Ovary (tissue), 3 donors: ENCODE measurements at regions not wholly inside any gene's neighbourhood (a gene's known extent, or its start where the extent isn't known, plus 50 kb on each side); places are given as distances from the start of the nearest gene placed in this dataset.

Source experiments
- POLR2A ChIP-seq: fragments of 450-650 bp; IDR thresholded peaks from one replicate; pipeline ENCODE4 v1.6.1; 2017; ENCODE audit warnings: antibody characterized with exemption, mild to moderate bottlenecking, moderate library complexity
- TF ChIP-seq, protein P1 (sequence below), 3 donors: fragments of 450-650 bp in 2 of 3; fragments of 200-600 bp in 1 of 3; IDR thresholded peaks; one replicate each; pipeline versions ENCODE4 v1.5.1 to v1.8.0; 2016 to 2022; ENCODE audit warnings: antibody characterized with exemption in 3 of 3, mild to moderate bottlenecking in 1 of 3
- donor health status: DM: no; HTN: no; CAD: no.

DNA sequence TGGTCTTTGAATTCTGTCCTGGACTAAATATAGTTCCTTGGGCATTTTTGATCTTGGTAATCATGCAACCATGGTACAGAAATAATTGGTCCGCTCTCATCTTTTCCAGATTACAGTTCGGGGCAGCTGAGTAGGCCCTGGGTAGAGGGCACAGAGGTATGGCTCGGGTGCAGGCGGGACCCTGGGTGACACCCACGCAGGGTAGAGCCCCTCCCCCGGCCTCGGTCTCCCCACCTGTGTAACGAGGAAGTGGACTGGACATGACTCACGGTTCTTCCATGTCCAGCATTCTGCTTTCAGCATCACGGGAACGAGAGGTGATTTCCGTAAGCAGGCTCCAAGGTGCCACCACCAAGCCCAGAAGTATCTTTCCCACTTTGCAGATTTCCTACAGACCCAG, 91.0 kb upstream of the DIO3 start:
- no peak for TF ChIP-seq POLR2A
- TF ChIP-seq, protein P1, sequence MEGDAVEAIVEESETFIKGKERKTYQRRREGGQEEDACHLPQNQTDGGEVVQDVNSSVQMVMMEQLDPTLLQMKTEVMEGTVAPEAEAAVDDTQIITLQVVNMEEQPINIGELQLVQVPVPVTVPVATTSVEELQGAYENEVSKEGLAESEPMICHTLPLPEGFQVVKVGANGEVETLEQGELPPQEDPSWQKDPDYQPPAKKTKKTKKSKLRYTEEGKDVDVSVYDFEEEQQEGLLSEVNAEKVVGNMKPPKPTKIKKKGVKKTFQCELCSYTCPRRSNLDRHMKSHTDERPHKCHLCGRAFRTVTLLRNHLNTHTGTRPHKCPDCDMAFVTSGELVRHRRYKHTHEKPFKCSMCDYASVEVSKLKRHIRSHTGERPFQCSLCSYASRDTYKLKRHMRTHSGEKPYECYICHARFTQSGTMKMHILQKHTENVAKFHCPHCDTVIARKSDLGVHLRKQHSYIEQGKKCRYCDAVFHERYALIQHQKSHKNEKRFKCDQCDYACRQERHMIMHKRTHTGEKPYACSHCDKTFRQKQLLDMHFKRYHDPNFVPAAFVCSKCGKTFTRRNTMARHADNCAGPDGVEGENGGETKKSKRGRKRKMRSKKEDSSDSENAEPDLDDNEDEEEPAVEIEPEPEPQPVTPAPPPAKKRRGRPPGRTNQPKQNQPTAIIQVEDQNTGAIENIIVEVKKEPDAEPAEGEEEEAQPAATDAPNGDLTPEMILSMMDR (IDR thresholded peaks at IDR 0.05), result no peak
